ENCODE measurements at regions not wholly inside any gene's neighbourhood (a gene's known extent, or its start where the extent isn't known, plus 50 kb on each side); places are given as distances from the start of the nearest gene placed in this dataset.

DNA sequence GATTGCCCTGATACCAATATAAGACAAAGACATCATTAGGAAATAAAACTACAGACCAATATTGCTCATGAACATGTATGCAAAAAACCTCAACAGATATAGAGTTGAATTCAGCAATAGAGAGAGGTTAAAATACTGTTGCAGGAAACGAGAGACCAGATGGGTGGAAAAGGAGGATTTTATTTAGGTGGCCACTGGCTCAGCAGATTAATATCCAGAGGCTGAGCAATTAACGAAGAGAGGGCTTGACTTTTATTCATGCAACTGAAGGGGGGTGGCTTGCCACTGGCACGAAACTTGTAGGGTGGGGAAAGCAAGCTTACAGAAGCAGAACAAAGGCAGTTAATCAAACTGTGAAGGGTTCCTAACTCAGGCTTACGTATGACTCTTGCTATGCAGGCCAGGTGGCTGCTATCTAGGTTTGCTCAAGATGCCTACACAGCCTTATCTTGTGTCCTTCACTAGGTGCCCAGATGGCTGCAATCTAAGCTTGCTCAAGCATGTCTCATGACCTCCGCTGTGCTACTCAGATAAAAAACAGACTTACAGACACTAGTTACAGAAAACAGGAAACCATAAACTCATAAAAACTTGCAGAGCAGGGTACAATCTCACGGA lies 126.4 kb downstream of the MMUT start:
- TF ChIP-seq, protein P1, sequence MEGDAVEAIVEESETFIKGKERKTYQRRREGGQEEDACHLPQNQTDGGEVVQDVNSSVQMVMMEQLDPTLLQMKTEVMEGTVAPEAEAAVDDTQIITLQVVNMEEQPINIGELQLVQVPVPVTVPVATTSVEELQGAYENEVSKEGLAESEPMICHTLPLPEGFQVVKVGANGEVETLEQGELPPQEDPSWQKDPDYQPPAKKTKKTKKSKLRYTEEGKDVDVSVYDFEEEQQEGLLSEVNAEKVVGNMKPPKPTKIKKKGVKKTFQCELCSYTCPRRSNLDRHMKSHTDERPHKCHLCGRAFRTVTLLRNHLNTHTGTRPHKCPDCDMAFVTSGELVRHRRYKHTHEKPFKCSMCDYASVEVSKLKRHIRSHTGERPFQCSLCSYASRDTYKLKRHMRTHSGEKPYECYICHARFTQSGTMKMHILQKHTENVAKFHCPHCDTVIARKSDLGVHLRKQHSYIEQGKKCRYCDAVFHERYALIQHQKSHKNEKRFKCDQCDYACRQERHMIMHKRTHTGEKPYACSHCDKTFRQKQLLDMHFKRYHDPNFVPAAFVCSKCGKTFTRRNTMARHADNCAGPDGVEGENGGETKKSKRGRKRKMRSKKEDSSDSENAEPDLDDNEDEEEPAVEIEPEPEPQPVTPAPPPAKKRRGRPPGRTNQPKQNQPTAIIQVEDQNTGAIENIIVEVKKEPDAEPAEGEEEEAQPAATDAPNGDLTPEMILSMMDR (IDR thresholded peaks at IDR 0.05) = no peak
- no peak overlapping the region for H3K4me3 ChIP-seq
- no peak overlapping the region for H3K27ac ChIP-seq
- no peaks in the 10 kb centered on the region for H3K4me1 ChIP-seq
- DNase-seq (ENCODE audit: low spot score) = no peak
- H3K9me3 ChIP-seq = no peaks in the 10 kb centered on the region
- no peaks in the 10 kb centered on the region for H3K36me3 ChIP-seq
- no peaks in the 10 kb centered on the region for H3K27me3 ChIP-seq

DNA sequence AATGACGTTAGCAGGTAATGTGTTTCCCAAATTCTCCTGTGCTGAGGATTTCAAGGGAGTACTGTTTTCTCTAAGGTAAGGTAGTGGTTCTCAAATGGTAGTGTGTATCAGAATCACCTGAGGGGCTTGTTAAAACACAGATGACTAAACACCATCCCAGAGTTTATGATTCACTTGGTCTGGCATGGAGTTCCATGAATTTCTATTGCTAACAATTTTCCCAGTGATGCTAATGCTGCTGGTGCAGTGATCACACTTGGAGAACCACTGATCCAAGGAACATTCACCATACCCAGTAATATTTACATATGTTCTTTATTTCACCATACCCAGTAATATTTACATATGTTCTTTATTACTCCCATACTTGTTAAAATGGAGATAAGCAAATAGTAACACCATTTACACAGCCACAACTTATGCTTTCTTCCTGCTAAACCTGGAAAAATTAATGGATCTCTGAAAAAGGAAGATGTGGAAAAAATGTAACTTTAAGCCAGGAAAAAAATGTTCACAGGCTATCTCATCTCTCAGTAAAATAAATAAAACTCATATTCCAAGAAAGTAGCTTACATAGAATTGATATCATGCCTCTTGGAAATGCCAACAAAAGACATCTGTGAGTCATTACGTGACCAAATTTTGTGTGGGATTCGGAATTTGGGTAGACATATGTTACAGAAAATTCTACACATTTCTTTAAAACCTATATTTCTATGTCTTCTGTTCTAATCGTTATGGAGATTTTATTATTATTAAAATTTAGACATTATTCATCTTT lies 129.5 kb downstream of the MMUT start:
- DNase-seq (ENCODE audit: low spot score) = no peak
- Histone ChIP-seq H3K27me3 (no peaks in the 10 kb centered on the region), H3K36me3 (no peaks in the 10 kb centered on the region), H3K4me3 (no peak overlapping the region), H3K27ac (no peak overlapping the region), H3K4me1 (no peaks in the 10 kb centered on the region), H3K9me3 (no peaks in the 10 kb centered on the region)
- TF ChIP-seq, protein P1 (IDR thresholded peaks at IDR 0.05) = no peak

DNA sequence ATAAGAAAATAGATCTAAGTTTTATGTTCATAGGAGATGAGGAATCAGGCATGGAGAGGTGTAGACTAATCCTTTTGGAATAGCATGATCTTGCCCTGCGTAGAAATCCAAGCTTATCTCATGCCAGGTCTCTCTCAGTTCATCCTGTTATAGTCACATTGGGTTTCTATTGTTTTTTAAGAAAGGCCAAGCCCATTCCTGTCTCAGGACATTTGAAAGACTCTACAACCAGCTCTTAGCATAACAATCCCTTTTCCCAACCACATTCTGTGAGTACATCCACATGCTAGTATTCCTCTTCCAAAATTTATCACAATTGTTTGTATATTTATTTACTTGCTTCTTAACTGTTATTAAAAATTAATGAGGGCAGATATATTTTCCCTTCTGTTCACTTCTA lies 130.3 kb downstream of the MMUT start:
- TF ChIP-seq, protein P1 (IDR thresholded peaks at IDR 0.05) = no peak
- Histone ChIP-seq H3K4me1 (no peaks in the 10 kb centered on the region), H3K4me3 (no peak overlapping the region), H3K36me3 (no peaks in the 10 kb centered on the region), H3K27ac (no peak overlapping the region), H3K9me3 (no peaks in the 10 kb centered on the region), H3K27me3 (no peaks in the 10 kb centered on the region)
- DNase-seq (ENCODE audit: low spot score) = no peak

DNA sequence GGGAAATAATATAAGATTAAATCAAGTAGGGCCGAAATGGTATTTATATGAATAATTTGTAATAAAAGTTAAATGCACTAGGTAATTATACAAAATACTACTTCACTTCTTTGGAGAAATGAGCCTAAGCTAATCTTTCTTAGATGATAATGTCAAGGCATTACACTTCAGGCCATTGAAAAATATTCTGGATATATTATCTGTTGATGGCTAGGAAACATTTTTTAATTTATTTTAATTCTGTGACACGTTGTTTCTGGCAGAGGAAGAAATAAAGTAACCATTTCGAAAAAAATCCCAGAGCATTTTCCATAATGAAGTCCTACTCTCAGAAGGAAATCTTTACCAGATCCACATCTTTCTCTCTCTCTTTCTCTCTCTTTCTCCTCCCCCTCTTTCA lies 133.9 kb downstream of the MMUT start:
- no peak overlapping the region for H3K4me3 ChIP-seq
- H3K27ac ChIP-seq = no peak overlapping the region
- TF ChIP-seq, protein P1 (IDR thresholded peaks at IDR 0.05) = no peak
- no peaks in the 10 kb centered on the region for H3K4me1 ChIP-seq
- no peak for DNase-seq (ENCODE audit: low spot score)
- no peaks in the 10 kb centered on the region for H3K27me3 ChIP-seq
- H3K36me3 ChIP-seq = no peaks in the 10 kb centered on the region
- H3K9me3 ChIP-seq = no peaks in the 10 kb centered on the region

DNA sequence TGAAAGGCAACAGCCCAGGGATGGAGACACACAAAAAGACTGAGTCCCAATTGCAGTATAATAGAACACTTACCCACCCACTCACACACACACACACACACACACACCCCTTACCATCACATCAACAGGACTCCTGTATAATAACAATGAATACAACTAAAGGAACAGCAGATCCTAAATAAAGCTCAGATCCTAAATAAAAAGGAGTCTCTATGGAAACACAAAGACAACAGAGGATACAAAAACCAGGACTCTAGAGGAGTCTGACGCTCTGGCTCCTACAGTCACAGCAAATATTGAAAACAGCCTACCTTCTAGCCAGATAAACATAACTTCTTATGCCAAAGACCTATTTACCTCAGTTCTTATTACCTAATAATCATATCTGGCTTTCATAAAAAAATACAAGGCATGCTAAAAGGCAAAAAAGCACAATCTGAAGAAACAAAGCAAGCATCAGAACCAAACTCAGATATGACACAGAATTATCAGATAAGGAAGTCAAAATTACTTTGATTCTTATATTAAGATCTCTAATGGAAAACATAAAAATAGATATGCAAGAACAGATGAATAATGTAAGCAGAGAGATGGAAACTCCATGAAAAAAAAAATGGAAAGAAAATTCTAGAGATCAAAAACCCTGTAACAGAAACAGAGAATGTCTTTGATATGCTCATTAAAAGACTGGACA lies 134.9 kb downstream of the MMUT start:
- Histone ChIP-seq H3K4me3 (no peak overlapping the region), H3K4me1 (no peaks in the 10 kb centered on the region), H3K27me3 (no peaks in the 10 kb centered on the region), H3K27ac (no peak overlapping the region), H3K36me3 (no peaks in the 10 kb centered on the region), H3K9me3 (no peaks in the 10 kb centered on the region)
- DNase-seq (ENCODE audit: low spot score) = no peak
- TF ChIP-seq, protein P1 (IDR thresholded peaks at IDR 0.05) = no peak
